IMR-90 (cell line): ENCODE measurements at regions not wholly inside any gene's neighbourhood (a gene's known extent, or its start where the extent isn't known, plus 50 kb on each side); places are given as distances from the start of the nearest gene placed in this dataset.

Experiments used
- ATAC-seq: fragments of 200-7000 bp; cut with Tn5 transposase; 2 replicates; pipeline ENCODE4 v1.9.1; 2020; ENCODE audit warnings: low read depth, mild to moderate bottlenecking, moderate library complexity
- BruUV-seq: library from RNA; stranded (reverse); fragments of 400-500 nt; replicated peaks from 2 replicates; lab custom pipeline; 2021; lab: Mats Ljungman, UMichigan
- CTCF ChIA-PET: fragments of 300-600 bp; formaldehyde crosslinking; extraction: SDS; loops from one replicate; lab custom pipeline; 2021; ENCODE audit warnings: antibody characterized with exemption; lab: Yijun Ruan, JAX
- POLR2A ChIA-PET: fragments of 300-600 bp; sonication (Branson Sonifier 250); formaldehyde crosslinking; loops from one replicate; lab custom pipeline; 2022; ENCODE audit warnings: antibody characterized with exemption; ENCODE audit not compliant: unreplicated experiment; lab: Charles Lee
- DNase-seq: peaks from one replicate; pipeline ENCODE4 v3.0.0; 2013
- H2AFZ ChIP-seq: replicated peaks from 2 replicates; pipeline ENCODE3; 2013; ENCODE audit warnings: low read length, mild to moderate bottlenecking; ENCODE audit not compliant: poor library complexity
- H2AK5ac ChIP-seq: 2 replicates; pipeline ENCODE4 v1.6.1; 2013; ENCODE audit warnings: low read depth, low read length, inconsistent platforms
- H2AK9ac ChIP-seq: replicated peaks from 2 replicates; pipeline ENCODE3; 2013; ENCODE audit warnings: mild to moderate bottlenecking, low read depth, low read length, moderate library complexity; ENCODE audit not compliant: poor library complexity
- H2BK120ac ChIP-seq: 2 replicates; pipeline ENCODE4 v1.6.1; 2013; ENCODE audit warnings: low read depth, low read length, inconsistent platforms
- H2BK15ac ChIP-seq: 3 replicates; pipeline ENCODE4 v1.6.1; 2013; ENCODE audit warnings: low read depth, low read length, inconsistent platforms
- H2BK20ac ChIP-seq: 2 replicates; pipeline ENCODE4 v1.6.1; 2013; ENCODE audit warnings: low read depth, mild to moderate bottlenecking, inconsistent platforms, low read length, moderate library complexity
- H2BK5ac ChIP-seq: 2 replicates; pipeline ENCODE4 v1.6.1; 2013; ENCODE audit warnings: mild to moderate bottlenecking, low read depth, low read length, inconsistent platforms; ENCODE audit not compliant: poor library complexity, severe bottlenecking
- H3K14ac ChIP-seq: replicated peaks from 2 replicates; pipeline ENCODE4 v1.6.1; 2013; ENCODE audit warnings: low read depth, low read length, inconsistent platforms
- H3K18ac ChIP-seq: 2 replicates; pipeline ENCODE4 v1.6.1; 2013; ENCODE audit warnings: low read depth, low read length, control low read depth
- H3K23ac ChIP-seq: 2 replicates; pipeline ENCODE4 v1.6.1; 2013; ENCODE audit warnings: low read depth, low read length, inconsistent platforms
- H3K27ac ChIP-seq: 2 replicates; pipeline ENCODE4 v1.5.1; 2013; ENCODE audit warnings: mild to moderate bottlenecking, control low read depth, low read length; ENCODE audit not compliant: insufficient read depth
- H3K27me3 ChIP-seq: 2 replicates; pipeline ENCODE4 v1.6.1; 2013; ENCODE audit warnings: low read length; ENCODE audit not compliant: control insufficient read depth, insufficient read depth
- H3K36me3 ChIP-seq: 2 replicates; pipeline ENCODE4 v1.6.1; 2013; ENCODE audit warnings: low read length, mixed read lengths; ENCODE audit not compliant: control insufficient read depth, insufficient read depth
- H3K4ac ChIP-seq: 2 replicates; pipeline ENCODE4 v1.6.1; 2013; ENCODE audit warnings: low read depth, low read length, inconsistent platforms
- H3K4me1 ChIP-seq: 2 replicates; pipeline ENCODE4 v1.6.1; 2013; ENCODE audit warnings: low read length, mixed read lengths; ENCODE audit not compliant: control insufficient read depth, insufficient read depth
- H3K4me2 ChIP-seq: 2 replicates; pipeline ENCODE4 v1.6.1; 2013; ENCODE audit warnings: low read depth, mild to moderate bottlenecking, control low read depth, low read length, moderate library complexity
- H3K4me3 ChIP-seq: 2 replicates; pipeline ENCODE4 v1.5.1; 2013; ENCODE audit warnings: low read depth, mild to moderate bottlenecking, control low read depth, low read length, moderate library complexity; ENCODE audit not compliant: insufficient read depth
- H3K56ac ChIP-seq: 2 replicates; pipeline ENCODE4 v1.6.1; 2013; ENCODE audit warnings: low read length, inconsistent platforms; ENCODE audit not compliant: insufficient read depth; ENCODE audit errors: extremely low read depth
- H3K79me1 ChIP-seq, 2 experiments: 2 replicates each; pipeline ENCODE4 v1.6.1; 2013; ENCODE audit warnings: low read length in 2 of 2, inconsistent platforms in 1 of 2, low read depth in 1 of 2
- H3K9ac ChIP-seq: 2 replicates; pipeline ENCODE4 v1.6.1; 2013; ENCODE audit warnings: low read depth, low read length, control low read depth
- H3K9me1 ChIP-seq: 2 replicates; pipeline ENCODE4 v1.6.1; 2013; ENCODE audit warnings: low read length, inconsistent platforms; ENCODE audit not compliant: insufficient read depth
- H3K9me3 ChIP-seq: 2 replicates; pipeline ENCODE4 v1.6.1; 2013; ENCODE audit warnings: low read length; ENCODE audit not compliant: control insufficient read depth, insufficient read depth
- H4K20me1 ChIP-seq: 2 replicates; pipeline ENCODE4 v1.6.1; 2013; ENCODE audit warnings: low read length, inconsistent platforms; ENCODE audit not compliant: insufficient read depth
- H4K5ac ChIP-seq: 2 replicates; pipeline ENCODE4 v1.6.1; 2013; ENCODE audit warnings: mild to moderate bottlenecking, low read depth, low read length, control low read depth
- H4K8ac ChIP-seq, 2 experiments: 2 replicates each; pipeline ENCODE4 v1.6.1; 2013; ENCODE audit warnings: low read depth in 2 of 2, low read length in 2 of 2, control low read depth in 1 of 2, inconsistent platforms in 1 of 2
- H4K91ac ChIP-seq: 2 replicates; pipeline ENCODE4 v1.6.1; 2013; ENCODE audit warnings: low read depth, low read length, inconsistent platforms; ENCODE audit not compliant: insufficient read depth
- WGBS, 2 experiments: methylation state at CpG; one replicate each; pipeline versions ENCODE4 v1.1.5 to v1.1.7; 2013; ENCODE audit warnings: missing lambda C conversion rate in 2 of 2; ENCODE audit not compliant: insufficient read length in 1 of 2; ENCODE audit errors: extremely low coverage in 2 of 2; 5-methylcytosine and 5-hydroxymethylcytosine counted together
- dilution Hi-C: fragments of 300-500 bp; cut with HindIII; formaldehyde crosslinking; loops from one replicate; pipeline ENCODE4 v1.14.3; 2018; ENCODE audit warnings: low sequenced_read_pairs; ENCODE audit not compliant: unreplicated experiment
- in situ Hi-C: fragments of 300-500 bp; cut with MboI; formaldehyde crosslinking; loops from 3 replicates; pipeline ENCODE4 v1.14.3; 2019; ENCODE audit warnings: low sequenced_read_pairs, inconsistent platforms, mixed read lengths
- intact Hi-C: fragments of 100-400 bp; cut with micrococcal nuclease; formaldehyde crosslinking; loops from 2 replicates; pipeline ENCODE4 v1.10.0; 2022
- TF ChIP-seq, protein P1 (sequence below): fragments of 150-350 bp; IDR thresholded peaks from 2 replicates; pipeline ENCODE4 v1.6.1; 2016; ENCODE audit warnings: low read depth, mild to moderate bottlenecking, low read length, moderate library complexity, borderline replicate concordance

GRCh38 chr6:40654828-40655227 is 67.7 kb upstream of the LRFN2 start:
- no peak overlapping the region for H3K18ac ChIP-seq
- H3K79me1 ChIP-seq = no peaks in the 10 kb centered on the region
- no peaks in the 10 kb centered on the region for H3K36me3 ChIP-seq
- H2BK15ac ChIP-seq = no peak overlapping the region
- no peak overlapping the region for H2AFZ ChIP-seq
- no peaks in the 10 kb centered on the region for H3K9me1 ChIP-seq
- no peak overlapping the region for H3K27ac ChIP-seq
- no peak overlapping the region for H2AK9ac ChIP-seq
- TF ChIP-seq, protein P1, sequence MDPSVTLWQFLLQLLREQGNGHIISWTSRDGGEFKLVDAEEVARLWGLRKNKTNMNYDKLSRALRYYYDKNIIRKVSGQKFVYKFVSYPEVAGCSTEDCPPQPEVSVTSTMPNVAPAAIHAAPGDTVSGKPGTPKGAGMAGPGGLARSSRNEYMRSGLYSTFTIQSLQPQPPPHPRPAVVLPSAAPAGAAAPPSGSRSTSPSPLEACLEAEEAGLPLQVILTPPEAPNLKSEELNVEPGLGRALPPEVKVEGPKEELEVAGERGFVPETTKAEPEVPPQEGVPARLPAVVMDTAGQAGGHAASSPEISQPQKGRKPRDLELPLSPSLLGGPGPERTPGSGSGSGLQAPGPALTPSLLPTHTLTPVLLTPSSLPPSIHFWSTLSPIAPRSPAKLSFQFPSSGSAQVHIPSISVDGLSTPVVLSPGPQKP = no peak
- no peak overlapping the region for H2BK5ac ChIP-seq
- dilution Hi-C loops = no loop called here
- H2BK120ac ChIP-seq = no peak overlapping the region
- intact Hi-C loops = no loop called here
- no peak overlapping the region for H4K8ac ChIP-seq
- H4K5ac ChIP-seq = no peak overlapping the region
- no peak overlapping the region for H2AK5ac ChIP-seq
- no peak overlapping the region for H3K4me3 ChIP-seq
- no peaks in the 10 kb centered on the region for H3K4me1 ChIP-seq
- H3K9ac ChIP-seq = no peak overlapping the region
- H3K4ac ChIP-seq = no peak overlapping the region
- no peak overlapping the region for H2BK20ac ChIP-seq
- no peak overlapping the region for H3K4me2 ChIP-seq
- ATAC-seq (no peak), DNase-seq (no peak)
- ChIA-PET CTCF (interaction anchor here (1.4 kb wide), 1 partner anchor 13 kb away, joined by 4 read pairs; no protein-coding TSS in a partner anchor), POLR2A (no interaction called here)
- 80% methylated on average over 1 of the region's 1 CpG; no CpG with 5 or more reads in 1 of the 2 experiments for WGBS, 2 experiments
- no peak overlapping the region for H3K14ac ChIP-seq
- H3K23ac ChIP-seq = no peak overlapping the region
- H4K91ac ChIP-seq = no peak overlapping the region
- in situ Hi-C loops = no loop called here
- H3K56ac ChIP-seq = no peak overlapping the region
- no peaks in the 10 kb centered on the region for H3K9me3 ChIP-seq
- no peaks in the 10 kb centered on the region for H3K27me3 ChIP-seq
- H4K20me1 ChIP-seq = no peaks in the 10 kb centered on the region
- no TSS peak for BruUV-seq
